ENCODE measurements at regions not wholly inside any gene's neighbourhood (a gene's known extent, or its start where the extent isn't known, plus 50 kb on each side); places are given as distances from the start of the nearest gene placed in this dataset.

DNA sequence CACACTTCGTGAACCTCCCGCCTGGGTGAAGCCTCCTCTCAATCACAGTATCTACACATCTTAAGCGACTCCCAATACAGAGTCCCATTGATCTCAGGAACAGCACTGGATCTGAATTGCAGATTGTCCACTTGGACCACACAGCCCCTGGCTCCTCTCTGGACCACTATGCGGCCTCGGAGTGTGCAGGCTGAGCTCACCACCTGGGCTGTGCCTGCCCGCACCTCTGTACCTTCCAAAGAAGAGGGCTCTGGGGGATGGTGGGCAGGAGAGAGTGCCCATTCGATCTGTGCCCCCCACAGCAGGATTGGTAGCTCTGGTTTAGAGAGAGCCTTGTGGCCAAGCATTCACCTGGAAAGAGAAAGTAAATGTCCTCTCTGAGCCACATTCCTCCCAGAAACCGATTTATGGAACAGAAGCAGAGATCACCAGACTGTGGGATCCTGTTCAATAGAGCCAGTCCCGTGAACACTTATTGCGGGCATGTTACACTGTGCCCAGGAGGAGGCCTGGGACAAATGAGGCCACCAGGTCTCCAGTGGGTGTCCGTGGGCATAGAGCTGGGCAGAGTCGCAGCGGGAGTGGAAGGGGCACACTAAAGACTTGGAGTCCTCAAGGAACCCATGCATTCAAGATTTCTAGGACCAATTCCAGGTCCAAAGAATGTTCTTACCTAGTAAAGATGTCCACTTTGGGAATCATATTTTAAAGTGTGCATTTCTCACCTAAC is 141.6 kb upstream of the SOX1 start:
- DNase-seq (ENCODE audit: low spot score), result no peak

- no peak for DNase-seq (ENCODE audit: low spot score)
Measured at GRCh38 chr13:111926501-111927180, 140.3 kb upstream of the SOX1 start.

DNA sequence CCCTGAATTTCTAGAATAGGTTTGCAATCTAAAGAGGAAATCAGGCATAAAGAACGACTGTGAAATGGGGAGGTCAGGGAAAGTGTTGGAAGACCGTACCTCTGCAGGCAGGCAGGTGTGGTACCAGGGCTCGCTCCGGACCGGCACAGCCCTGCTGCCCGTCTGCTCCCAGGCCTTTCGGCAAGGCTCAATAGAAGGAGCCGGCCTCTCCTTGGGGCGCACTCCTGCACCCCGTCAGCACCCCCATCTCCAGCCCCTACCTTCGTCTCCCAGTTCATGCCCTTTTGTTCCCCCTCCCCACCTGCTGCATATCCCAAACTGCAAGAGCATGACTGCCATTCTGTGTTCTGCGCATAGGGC is 139.8 kb upstream of the SOX1 start:
- DNase-seq (ENCODE audit: low spot score), result no peak

GRCh38 chr13:111929036-111929616 is 137.8 kb upstream of the SOX1 start:
- DNase-seq (ENCODE audit: low spot score), result no peak

GRCh38 chr13:111936267-111936925 is 130.6 kb upstream of the SOX1 start:
- no peak for DNase-seq (ENCODE audit: low spot score)

DNA sequence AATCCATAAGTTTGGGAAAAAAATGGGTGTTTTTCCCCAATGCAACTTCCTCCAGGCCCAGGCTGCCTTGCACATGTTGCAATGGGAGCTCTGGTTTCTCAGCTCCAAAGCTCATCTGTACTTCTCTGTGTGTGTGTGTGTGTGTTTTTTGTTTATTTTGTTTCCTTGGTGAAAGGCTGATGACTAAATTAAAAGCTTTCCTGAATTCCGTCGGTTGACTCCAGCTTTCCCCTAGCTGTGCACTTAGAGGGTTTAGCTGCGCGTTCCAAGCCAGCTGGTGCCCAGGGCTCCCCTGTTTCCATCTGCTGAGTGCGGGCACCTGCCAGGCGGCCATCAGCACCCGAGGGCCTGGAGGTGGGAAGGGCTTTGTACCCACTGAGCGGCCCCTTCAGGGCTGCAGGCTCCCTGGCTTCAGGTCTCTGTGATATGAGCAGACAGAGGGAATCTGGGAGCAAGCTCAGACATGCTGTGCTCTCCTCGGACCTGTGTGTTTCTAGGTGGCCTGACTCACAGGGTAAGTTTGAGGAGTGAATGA is 129.1 kb upstream of the SOX1 start:
- DNase-seq (ENCODE audit: low spot score), result no peak

DNA sequence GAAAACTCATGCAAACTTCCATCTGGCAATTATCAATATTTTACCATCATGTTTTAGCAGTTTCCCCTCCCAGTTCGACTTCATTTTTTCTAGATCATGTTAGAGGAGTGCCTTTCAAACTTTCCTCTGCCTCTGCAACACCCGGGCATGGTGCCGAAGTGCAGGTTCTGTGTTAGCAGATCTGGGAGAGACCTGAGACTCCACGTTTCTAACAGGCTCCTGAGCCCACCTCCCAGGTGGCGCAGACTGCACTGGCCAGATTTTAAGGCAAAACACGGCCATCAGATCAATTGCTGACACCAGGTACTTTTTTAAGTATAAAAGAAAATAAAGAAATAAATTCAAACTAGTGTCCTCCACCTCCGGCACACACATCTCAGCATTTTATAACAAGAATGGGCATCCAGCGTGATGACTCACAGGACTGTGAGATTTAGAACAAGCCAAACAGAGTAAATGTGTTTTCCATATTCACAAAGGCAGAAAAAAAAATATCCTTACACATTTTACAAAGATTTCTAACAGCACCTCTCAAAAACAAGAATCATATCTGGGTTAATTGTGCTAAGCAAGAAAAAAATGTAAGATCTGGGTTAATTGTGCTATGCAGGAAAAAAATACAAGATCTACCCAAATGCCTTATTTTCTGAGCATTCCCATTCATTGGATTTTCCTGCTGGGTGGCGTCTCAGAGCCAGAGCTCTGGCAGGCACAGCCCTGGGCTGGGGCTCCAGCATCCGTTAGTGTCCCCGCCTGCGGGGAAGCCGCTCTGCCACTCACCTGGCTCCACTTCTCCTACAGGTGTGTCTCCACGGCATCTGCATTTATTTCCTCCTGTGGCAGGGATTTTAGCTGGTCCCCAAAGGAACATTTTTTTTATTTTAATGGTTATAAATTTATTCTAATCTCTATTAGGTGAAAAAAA is 127.9 kb upstream of the SOX1 start:
- DNase-seq (ENCODE audit: low spot score), result no peak

DNA sequence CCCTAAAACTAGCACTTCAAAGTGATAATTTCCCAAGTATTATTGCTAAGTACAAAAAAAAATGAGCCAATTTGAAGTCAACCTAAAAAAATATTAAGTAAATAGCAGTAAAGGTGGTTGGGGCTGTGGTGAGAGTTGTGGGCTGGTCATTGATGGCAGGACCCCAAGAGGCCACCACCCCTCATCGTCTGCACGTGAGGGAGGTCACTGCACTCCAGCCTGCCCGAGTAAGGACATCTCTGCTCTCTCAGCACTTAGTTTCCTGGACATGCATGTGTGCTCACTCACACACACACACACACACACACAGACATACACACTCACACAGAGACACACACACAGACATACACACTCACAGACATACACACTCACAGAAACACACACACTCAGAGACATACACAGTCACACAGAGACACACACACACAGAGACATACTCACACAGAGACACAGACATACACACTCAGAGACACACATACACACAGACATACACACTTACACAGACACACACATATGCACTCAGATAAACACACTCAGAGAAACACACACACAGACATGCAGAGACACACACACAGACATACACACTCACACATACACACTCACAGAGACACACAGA is 127.2 kb upstream of the SOX1 start:
- DNase-seq (ENCODE audit: low spot score), result no peak

- no peak for DNase-seq (ENCODE audit: low spot score)
Measured at GRCh38 chr13:111940892-111941291, 126.1 kb upstream of the SOX1 start.

DNA sequence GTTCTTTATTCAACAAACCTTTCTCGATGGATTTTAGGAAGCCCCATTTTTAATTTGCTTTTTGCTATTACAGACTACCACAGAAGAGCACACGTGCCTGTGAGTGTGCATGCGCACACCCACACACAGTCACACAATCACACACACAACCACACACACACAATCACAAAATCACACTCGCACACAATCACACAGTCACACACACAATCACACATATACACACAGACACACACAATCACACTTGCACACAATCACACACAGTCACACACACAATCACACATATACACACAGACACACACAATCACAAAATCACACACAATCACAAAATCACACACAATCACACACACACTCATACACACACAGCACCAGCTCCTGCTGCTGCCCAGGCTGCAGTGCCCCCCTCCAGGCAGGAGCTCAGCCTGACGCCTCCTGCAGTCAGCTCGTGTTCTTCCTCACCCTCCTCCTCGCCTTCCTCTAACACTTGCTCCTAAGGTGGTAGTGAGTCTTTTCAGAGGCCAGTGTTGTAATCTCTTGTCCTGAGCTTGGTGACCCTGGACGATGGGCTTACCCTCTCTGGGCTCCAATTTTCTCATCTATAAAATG is 125.0 kb upstream of the SOX1 start:
- no peak for DNase-seq (ENCODE audit: low spot score)

GRCh38 chr13:111943229-111943795 is 123.6 kb upstream of the SOX1 start:
- DNase-seq (ENCODE audit: low spot score), result no peak

- peak; percentile 85 for DNase-seq (ENCODE audit: low spot score)
Measured at GRCh38 chr13:111944171-111944583, 122.8 kb upstream of the SOX1 start.

- peak; percentile 27 for DNase-seq (ENCODE audit: low spot score)
Measured at GRCh38 chr13:111945086-111945485, 121.9 kb upstream of the SOX1 start.

- DNase-seq (ENCODE audit: low spot score), result no peak
Measured at GRCh38 chr13:111946214-111946613, 120.7 kb upstream of the SOX1 start.

DNA sequence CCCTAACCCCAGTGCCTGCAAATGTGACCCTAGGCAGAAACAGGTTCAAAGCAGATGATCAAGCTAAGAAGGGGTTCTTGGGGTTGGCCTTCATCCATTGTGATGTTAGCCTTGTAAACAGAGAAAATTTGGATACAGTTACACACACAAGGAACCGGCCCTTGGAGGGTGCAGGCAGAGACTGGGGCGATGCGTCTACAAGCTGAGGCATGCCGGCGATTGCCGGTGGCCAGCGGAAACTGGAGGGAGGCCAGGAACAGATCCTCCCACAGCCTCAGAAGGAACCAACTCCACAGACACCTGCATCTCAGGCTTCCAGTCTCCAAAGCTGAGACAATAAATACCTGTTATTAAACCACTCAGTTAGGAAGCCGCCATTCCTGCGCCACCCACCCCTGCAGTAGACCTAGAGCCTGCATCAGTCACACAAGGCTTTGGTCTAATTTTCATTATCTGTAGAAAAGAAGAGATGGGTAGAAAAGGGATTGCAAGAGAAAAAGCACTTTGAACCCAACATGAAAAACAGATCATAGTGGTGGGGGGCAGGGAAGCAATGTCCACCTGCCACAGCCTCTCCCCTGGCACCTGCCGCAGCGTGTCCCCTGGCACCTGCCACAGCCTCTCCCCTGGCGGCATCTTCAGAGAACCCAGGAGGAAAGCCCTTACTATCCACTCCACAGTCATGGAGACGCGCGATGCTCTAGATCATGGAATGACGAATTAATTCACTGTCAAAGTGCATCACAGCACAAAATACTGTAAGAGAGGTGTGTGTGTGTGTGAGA is 119.7 kb upstream of the SOX1 start:
- no peak for DNase-seq (ENCODE audit: low spot score)

GRCh38 chr13:111947876-111948275 is 119.1 kb upstream of the SOX1 start:
- no peak for DNase-seq (ENCODE audit: low spot score)

DNA sequence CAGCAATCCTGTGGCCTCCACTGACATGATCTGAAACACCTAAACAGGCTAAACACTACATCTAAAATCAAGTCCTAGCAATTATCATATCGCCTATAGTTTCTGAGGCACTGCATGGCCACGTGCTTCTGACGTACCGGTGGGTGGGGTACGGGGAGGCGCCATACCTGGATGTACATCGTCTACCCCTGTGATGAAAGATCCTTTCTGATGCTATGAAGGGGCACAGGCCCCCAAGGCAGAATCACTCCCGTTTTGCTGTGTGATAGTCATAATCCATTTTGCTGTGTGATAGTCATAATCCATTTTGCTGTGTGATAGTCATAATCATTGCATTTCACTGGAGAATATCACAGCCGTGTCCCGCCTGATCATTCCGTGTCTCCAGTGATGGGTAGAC is 118.7 kb upstream of the SOX1 start:
- DNase-seq (ENCODE audit: low spot score), result no peak

- DNase-seq (ENCODE audit: low spot score), result no peak
Measured at GRCh38 chr13:111948811-111949210, 118.1 kb upstream of the SOX1 start.

- DNase-seq (ENCODE audit: low spot score), result no peak
Measured at GRCh38 chr13:111949311-111949710, 117.6 kb upstream of the SOX1 start.

DNA sequence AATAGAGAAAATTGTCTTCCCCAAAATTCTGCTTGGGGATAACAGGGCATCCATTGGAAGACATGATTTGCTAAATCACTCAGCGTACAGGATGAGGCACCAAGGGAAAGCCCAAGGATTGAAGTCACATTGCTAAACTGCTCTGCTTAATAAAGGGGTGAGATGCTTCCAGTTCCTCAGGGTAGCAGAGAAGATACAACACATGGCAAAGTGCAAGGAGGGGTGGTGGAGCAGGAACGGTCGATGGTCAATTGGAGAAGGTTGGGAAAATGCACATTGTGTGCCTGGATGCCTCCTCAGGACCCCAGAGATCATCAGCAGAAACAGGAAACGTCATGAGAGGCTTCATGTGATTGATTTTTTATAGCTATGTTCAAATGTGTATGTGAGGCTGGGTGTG is 116.3 kb upstream of the SOX1 start:
- DNase-seq (ENCODE audit: low spot score), result no peak
